ENCODE measurements at regions not wholly inside any gene's neighbourhood (a gene's known extent, or its start where the extent isn't known, plus 50 kb on each side); places are given as distances from the start of the nearest gene placed in this dataset.
"Not testable (repeated sequence)": the region's sequence is repeated elsewhere in the genome, so short reads cannot be mapped to it uniquely, and the experiment has no call there.

GRCh38 chr21:14753466-14754258 lies 207.5 kb upstream of the SAMSN1 start:
- no peak for DNase-seq

GRCh38 chr21:14753069-14753465 lies 207.0 kb upstream of the SAMSN1 start:
- DNase-seq, result no peak

DNA sequence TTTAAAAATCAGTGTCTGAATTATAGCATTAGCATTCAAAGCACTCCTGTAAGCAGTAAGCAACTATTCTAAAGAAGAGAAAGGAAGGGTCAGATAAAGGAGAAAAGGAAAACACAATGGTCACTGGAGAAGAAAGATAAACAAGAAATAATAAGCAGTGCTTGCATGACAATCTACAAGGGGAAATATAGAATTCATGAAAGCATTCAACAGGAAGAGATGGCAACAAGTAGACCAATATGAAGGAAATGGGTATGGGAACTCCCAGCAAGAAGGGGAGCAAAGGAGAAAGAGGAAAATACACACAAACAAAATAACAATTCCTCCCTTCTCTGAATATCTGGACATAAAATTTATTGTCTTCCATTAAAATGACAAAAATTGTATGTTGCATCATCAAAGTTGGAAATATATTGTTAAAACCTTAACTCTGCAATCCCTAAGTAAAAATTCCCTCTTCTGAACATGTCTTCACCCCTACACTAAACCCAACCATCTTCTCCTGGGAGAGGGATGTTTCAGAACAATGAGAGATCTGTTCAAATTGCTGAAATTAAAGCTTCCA lies 206.3 kb upstream of the SAMSN1 start:
- DNase-seq, result no peak

DNA sequence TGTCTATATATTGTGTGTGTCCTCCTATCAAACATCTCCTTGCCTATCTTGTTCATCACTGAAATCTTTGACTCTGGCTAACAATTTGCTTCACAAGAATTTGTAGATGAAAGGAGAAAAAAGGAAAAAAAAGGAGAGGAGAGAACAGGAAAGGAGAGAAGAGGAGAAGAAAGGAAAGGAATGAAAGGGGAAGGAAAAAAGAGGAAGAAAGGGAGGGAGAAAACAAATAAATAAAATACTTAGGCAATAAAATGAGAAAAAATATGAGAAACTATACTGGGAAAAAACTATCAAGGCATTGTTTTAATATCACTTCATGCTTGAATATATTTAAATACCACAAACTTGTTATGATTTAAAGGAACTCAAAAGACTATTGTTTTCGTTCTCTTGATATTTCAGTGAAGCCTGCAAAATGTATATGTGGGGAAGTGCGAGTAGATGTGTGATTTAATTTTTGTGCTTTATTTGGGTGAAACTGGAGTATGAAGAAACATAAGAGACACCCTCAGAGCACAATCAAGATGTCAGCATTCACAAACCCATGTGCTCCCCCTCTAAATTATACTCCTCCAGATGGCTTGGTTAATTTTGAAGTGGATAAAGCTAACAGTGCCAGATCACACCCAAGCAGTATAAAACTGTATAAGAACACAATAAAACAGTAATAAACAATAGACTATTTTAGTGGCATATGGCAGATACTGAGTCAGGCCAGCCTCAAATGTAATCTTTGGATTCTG lies 205.7 kb upstream of the SAMSN1 start:
- no peak for DNase-seq

DNA sequence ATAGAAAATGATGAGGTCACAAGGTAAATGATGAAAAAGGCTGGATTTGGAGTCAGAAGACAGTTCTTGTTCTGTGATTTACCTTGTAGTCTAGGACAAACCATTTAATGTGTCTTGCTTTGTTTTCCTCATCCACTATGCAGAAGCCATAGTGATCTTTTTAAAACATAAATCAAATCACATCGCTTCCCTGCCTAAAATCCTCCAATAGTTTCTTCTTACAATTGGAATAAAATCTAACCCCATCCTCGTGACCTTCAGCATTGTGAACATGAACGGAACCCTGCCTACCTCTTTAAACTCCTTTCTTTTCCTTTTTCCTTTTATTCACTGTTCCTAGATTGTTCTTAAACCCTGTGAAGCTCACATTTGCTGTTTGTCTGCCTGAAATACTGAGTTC lies 204.9 kb upstream of the SAMSN1 start:
- DNase-seq, result no peak

GRCh38 chr21:14750041-14750440 lies 203.9 kb upstream of the SAMSN1 start:
- DNase-seq, result no peak

DNA sequence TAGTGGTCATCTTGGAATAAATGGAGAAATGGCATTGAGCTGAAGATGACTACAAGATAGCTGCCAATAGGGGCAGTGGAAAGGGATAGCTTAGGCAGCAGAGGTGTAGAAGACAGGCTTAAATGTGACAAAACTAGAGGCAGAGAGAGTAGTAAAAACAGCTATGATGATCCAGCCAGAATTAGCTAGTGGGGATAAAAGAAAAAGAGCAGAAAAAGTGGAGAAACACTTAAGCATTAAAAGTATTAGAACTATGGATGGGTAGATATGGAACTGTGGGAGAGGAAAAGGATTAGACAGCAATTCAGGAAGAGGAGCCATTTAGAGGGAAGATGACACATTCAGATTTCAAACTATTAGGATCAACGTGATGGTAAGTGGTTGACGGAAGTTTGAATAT lies 202.5 kb upstream of the SAMSN1 start:
- DNase-seq, result no peak

DNA sequence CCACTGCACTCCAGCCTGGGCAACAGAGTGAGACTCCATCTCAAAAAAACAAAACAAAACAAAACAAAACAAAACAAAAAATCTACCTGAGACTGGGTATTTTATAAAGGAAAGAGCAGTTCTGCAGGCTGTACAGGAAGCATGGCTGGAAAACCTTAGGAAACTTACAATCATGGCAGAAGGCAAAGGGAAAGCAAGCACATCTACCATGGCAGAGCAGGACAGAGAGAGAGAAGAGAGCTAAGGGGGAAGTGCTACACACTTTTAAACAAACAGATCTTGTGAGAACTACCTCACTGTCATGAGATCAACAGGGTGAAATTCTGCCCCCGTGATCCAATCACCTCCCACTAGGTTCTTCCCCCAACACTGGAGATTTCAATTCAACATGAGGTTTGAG lies 198.3 kb upstream of the SAMSN1 start:
- no peak for DNase-seq

DNA sequence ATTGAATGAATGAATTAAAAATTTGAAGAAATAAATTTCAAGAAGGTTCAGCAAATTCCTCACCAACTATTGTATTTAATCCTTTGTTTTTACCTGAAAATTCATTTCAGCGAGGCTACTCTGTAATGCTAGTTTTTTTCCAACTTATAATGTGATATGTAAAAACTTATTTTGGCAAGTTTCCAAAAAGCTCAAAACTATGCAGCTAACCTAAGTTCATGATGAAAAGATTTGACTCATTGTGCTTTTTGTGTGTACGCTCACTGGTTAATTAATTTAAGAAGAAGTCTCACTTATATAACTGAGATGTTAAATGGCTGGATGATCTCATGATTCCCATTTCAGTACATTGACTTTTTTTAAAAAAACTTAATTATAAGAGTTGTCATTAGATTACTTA lies 196.0 kb upstream of the SAMSN1 start:
- DNase-seq, result no peak

GRCh38 chr21:14741256-14741655 lies 195.1 kb upstream of the SAMSN1 start:
- no peak for DNase-seq

- no peak for DNase-seq
Observed at GRCh38 chr21:14740692-14741091, 194.6 kb upstream of the SAMSN1 start.

DNA sequence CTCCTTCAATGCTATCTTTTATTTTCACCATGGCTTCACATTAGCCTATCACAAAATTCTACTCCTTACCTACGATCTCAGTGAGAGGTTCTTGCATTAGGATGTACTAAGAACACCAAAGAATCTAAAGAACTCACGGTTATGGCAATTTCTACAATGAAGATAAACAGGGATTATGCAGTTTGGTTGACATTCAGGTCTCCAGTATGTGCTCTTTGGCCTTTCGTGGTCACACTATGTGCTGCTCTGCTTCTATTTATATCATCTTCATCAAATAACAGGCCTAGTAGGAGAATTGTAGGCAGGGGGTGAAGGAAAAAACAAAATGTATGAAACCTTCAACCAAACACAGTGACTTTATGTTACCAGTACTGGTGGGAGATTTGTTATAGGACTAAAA lies 194.0 kb upstream of the SAMSN1 start:
- DNase-seq, result no peak

- DNase-seq, result no peak
Observed at GRCh38 chr21:14739590-14739989, 193.5 kb upstream of the SAMSN1 start.

DNA sequence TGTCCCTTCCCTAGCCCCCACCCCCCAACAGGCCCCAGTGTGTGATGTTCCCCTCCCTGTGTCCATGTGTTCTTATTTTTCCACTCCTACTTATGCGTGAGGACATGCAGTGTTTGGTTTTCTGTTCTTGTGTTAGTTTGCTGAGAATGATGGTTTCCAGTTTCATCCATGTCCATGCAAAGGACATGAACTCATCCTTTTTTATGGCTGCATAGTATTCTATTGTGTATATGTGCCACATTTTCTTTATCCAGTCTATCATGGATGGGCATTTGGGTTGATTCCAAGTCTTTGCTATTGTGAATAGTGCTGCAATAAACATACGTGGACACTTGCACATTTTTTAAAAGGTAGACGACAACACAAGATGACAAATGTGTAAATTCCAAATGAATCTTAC lies 192.5 kb upstream of the SAMSN1 start:
- not testable (repeated sequence) for DNase-seq

- peak in 1 of 2 experiments; percentile 36 for DNase-seq
Observed at GRCh38 chr21:14737922-14738321, 191.8 kb upstream of the SAMSN1 start.

GRCh38 chr21:14737284-14737691 lies 191.2 kb upstream of the SAMSN1 start:
- DNase-seq, result no peak

DNA sequence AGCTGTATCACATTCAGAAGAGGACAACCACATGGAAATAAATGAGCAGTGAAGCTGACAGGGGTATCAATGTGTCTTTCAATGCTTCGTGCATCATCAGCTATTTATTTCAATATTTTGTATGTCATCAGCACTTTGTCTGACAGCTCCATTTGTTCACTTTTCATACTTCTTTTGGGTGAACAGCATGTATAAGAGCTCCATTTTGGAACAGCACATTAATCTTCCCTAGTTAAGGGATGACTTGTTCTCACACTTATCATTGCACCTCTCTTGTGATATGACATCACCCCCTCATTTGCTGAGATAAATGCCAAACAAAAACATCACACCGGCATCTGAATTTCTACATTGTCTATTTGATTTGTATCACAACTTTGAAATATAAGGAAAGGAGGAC lies 190.6 kb upstream of the SAMSN1 start:
- no peak for DNase-seq

DNA sequence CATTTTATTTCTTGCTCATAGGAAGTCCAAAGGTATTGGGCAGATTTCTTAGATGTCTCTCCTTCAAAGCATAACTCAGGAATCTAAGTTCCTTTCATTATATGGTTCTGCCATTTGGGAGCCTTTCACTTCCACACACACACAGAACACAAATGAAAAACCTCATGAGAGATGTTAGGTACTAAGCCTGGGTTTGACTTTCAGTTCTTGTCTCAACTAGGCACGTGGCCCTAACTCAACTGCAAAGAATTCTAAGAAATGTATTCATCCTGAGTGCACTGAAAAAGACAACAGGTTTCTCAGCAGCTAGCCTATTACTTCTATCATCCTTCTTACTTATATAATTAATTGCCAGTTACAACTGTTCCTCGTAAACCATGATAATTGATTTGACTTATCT lies 190.0 kb upstream of the SAMSN1 start:
- no peak for DNase-seq

DNA sequence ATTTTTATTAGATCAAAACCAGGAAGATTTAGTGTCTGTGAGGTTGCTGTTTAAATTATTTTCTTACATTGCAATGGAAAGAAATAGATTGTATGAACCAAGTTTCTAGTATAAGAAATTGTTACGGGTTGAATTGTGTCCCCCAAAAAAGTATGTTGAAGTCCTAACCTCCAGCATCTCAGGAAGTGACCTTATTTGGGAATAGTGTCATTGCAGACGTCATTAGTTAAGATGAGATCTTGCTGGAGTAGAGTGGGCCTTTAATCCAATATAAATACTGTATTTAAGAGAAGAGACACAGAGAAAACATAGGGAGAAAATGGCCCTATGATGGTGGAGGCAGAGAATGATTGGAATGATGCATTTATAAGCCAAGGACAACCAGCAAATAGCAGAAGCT lies 188.7 kb upstream of the SAMSN1 start:
- no peak for DNase-seq

DNA sequence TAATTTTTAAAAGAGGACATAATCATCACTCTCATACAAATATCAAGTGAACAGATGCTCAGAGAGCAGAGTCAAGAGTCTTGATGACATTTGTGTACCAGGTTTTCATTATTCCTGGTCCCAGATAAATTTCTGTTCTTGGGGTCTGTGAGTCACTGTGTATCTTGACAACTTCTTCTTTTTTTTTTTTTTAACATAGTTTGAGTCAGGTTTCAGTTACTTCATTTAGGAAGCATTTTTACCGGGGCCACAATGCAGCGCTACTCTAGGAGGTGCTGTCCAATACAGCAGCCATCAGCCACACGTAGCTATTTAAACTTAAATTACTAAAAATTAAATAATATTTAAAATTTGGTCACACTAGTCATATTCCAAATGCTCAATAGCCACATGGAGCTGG lies 188.1 kb upstream of the SAMSN1 start:
- no peak for DNase-seq

DNA sequence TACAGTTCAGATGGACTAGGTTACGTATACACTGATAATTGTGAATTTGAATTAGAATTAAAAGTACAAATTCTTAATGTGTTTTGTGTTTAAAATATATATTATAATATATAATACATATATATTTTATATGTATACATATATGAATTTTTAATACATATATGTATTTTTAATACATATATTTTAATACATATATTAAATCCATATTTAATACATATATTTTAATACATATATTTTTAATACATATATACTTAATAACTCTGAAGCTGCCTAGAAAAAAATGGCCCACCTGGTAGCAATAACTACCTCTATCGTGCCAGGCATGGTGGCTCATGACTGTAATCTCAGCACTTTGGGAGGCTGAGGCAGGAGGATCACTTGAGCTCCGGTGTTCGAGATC lies 179.1 kb upstream of the SAMSN1 start:
- no peak for DNase-seq

- no peak for DNase-seq
Observed at GRCh38 chr21:14722841-14723483, 176.8 kb upstream of the SAMSN1 start.

DNA sequence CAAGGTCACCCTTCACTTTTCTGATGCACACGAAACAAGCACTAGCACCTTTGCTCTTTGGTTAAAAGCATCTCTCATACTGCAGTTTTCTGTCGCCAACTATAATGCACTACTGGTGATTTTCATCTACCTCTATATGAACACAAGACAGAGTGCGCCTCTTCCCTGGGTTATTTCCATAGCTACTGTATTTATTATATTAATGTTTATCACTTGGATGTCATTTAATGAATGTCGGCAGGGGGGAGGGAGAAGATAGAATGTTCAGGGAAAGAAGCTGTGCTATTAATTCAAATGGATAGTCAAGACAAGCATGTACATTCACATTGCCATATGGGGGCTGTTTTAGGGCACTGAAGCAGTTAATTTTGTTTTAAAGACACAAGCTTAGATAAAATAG lies 174.1 kb upstream of the SAMSN1 start:
- DNase-seq, result no peak

DNA sequence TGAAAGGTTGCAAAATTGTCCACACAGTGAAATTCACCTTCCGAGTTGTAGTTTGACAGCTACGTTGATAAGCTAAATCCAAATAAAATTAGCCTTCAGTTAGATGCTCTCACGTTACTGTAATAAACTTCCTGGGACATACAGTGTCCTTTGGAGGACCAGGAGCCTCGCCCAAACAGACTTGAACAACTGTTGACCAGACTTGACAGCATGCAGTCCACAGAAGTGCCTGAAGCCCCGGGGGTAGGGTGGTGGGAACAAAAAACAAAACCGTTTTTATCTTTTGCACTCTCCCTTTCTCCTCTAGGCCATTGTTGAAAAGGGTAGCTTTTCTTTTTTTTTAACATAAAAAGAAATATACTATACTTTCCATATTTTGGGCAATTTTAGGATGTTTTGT lies 172.8 kb upstream of the SAMSN1 start:
- DNase-seq, result no peak

Measured in stimulated activated CD4-positive, alpha-beta T cell treated with anti-CD3 and anti-CD28 coated beads, Interleukin-4, amount 100 ng/mL, for 4 hours (primary cell).